Left cardiac atrium (tissue), 4 donors: ENCODE measurements at regions not wholly inside any gene's neighbourhood (a gene's known extent, or its start where the extent isn't known, plus 50 kb on each side); places are given as distances from the start of the nearest gene placed in this dataset.

Experiments
- ATAC-seq, 2 donors: fragments of 200-7000 bp; cut with Tn5 transposase; one replicate each; pipeline ENCODE4 v1.9.1; 2020; ENCODE audit warnings: mild to moderate bottlenecking in 2 of 2, moderate library complexity in 2 of 2
- DNase-seq: peaks from one replicate; pipeline ENCODE4 v3.0.0-alpha.2; 2020
- intact Hi-C, 2 donors: fragments of 100-400 bp; cut with DNase I; formaldehyde crosslinking; loops; one replicate each; pipeline versions ENCODE4 v1.14.1 to v1.15.1; 2022 to 2023
- donor health status: DM: no; HTN: yes; CAD: no.
- donor health status: DM: no; HTN: yes; CAD: no; lungs with severe emphysema.
- donor health status: DM: yes; HTN: yes; CAD: no.
- donor health status: Dilated cardiomyopathy.

DNA sequence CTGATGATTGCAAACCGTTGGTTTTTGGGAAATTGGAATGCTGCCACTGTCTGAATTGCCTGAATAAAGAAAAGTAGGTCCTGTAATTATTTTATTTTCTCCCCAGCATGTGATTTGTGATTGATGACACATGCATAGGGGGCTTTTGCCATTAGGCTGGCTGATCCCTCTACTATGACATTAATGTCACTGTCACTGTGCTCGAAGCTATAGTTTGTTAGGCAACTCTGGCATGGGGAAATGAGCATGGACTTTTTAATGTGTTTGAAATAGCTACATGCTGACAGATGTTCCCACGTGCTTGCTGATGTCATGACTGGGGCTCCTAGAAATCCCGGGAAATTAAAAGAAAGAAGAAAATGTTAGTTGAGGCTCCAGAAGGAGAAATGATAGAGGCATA is 99.1 kb downstream of the HRH4 start:
- ATAC-seq (no peak), DNase-seq (no peak)
- intact Hi-C loops, result no loop called here

DNA sequence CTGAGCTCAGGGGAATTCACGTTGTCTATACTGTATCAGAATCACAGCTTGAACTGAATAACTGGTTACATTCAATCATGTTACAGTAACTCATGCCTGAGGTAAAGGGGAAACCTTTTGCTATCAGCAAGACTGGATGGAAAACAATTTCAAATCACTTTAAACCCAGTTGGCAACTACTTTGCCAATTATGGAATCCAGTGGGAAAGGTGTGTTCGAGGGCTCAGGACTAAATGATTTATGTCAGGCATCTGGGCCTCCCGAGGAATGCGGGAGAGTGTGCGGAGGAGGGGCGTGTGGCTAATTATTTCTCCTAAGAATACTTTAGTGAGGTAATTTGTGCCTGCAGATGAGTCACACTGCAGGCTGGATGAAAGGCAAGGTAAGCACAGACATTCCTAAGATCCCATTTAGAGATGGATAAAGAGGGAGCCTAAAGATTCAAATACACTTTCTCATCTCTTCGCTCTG is 100.1 kb downstream of the HRH4 start:
- peak in 1 of 2 donors; percentile 52 for ATAC-seq
- intact Hi-C loops, result no loop called here
- DNase-seq, result no peak

DNA sequence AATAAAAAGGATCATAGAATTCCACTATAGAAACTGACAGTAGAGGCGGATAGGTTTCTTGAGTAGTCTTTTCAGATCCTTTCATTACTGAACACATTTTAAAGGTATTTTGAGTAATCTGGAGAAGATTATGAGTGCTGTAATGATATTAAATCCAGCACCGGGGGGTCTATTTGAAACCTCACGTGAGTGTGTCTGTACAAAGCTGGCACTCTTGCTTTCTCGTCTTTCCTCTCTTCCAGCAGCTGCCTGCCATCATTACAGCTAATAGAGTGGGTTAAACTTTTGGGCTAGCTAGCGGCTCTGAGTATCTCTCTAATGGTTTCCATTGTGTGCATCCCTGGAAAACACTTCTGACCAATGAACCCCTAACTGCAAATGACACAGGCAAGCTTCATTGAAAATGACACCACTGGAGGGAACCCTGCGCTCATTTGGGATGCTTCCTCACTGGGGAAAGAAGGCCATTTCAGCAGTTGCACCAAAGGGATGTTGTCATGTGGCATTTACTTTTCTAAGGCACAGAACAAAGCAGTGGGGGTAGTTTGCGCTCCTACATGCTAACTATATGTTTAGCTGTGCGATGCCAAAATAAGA is 101.0 kb downstream of the HRH4 start:
- DNase-seq, result no peak
- intact Hi-C loops, result no loop called here
- no peak for ATAC-seq

DNA sequence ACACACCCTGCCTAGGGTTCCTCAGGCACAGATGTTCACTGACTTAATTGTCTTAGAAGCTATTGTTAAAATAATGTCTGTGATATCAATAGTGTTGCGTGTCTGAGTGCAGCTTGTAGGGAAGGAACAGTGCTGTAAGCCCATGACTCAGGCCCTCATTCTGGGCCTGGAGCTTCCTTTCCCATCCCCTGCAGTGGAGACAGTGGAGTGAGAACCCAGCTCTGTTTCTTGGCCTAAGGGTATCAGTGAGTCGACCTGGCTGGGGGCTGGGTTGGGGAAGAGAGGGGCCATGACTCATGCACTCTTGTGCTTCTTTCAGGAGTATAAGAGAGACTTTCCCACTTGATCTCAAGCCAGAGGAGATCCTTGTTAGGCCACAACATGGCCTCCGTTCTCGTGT is 106.8 kb downstream of the HRH4 start:
- ATAC-seq (no peak), DNase-seq (no peak)
- intact Hi-C loops, result no loop called here

DNA sequence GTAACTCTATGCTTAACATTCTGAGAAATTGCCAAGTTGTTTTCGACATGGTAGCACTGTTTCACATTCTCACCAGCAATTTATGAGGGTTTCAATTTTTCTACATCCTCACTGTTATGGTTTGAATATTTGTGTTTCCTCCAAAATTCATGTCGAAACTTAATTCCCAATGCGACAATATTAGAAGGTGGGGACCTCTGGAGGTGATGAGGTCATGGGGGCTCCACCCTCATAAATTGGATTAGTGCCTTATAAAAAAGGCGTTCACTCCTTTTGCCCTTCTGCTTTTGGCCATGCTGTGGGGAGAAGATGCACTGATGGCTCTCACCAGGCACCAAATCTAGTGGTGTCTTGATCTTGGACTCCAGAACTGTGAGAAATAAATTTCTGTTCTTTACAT is 110.3 kb downstream of the HRH4 start:
- ATAC-seq (no peak), DNase-seq (no peak)
- intact Hi-C loops, result no loop called here

DNA sequence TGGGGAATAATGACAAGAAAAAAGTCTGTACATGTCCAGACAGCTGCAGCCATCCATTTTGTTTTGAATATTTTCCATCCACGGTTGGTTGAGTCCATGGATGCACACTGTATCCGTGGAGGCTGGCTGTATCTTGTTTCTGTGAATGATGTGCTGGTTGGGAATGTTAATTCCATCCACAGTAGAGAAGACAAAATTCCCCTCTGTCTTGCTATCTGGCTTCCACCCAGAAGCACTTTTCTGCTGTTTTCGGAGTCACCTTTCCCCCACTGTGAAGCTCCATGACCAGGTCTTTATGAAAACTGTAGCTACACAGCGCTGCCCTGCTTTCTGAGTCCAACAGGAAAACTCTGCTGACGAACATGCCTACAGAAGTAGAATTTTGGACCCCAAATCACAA is 122.3 kb downstream of the HRH4 start:
- DNase-seq, result no peak
- no peak for ATAC-seq
- intact Hi-C loops, result no loop called here

DNA sequence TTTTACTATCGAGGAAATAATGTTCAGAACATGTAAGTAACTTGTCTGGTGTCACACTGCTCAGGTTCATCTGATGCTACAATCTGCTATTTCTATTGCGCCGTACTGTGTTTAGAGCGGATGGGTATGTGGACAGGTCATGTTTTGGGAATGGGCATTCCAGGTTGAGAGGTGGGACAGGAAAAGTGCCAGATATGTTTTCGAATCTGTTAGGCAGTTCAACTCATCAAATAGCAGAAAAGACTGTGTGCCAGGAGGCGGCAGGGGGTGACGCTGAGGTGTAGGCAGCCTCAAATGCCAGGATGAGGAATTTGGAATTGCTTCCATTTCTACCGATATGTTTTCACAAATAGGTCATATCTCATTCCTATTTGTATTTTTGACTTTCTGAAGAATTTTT is 123.8 kb downstream of the HRH4 start:
- no peak for ATAC-seq
- no peak for DNase-seq
- intact Hi-C loops, result no loop called here

DNA sequence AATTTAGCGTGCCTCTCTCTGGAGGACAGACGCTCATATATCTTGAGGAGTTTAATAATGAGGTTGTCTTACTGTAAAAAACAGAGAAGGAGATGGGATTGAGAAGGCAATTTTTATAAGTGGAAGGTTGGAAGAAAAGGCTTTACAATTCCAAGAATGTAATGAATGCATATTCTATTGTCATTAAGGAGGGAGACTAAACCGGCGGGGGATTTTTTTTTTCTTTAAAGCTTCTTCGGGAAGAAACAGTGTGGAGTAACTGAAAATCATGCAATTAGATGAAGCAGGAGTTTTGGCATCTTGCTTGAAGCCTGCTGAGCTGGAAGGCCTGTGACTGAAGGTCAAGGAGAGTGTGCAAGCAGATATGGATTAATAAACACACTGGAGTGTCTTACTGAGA is 124.4 kb downstream of the HRH4 start:
- intact Hi-C loops, result no loop called here
- ATAC-seq, result no peak
- DNase-seq, result no peak

DNA sequence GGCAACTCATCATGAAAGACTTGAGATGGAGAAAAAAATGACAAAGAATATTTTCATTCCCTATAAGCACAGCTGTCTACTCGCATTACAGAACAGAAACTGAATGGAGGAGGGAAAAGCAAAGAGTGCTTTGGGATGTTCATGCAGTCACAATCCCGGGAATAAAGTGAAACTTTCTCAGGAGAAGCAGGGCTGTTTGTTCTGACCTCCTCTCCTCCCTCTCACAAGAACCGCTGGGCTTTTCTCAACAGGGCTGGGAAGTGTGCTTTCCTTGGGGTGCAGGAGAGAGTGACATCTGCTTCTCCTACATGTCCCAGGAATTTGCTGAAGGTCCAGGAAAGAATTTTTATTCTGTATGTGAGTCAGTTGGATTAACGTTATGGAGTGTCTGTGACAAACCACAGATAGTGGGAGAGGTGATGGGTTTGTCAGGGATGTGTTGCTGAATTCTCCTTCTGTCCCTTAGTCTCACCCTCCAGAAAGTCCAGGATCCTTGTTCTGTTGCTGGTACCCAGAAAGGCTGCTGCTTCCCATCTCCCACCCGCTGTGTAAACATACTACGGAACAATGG is 125.6 kb downstream of the HRH4 start:
- intact Hi-C loops, result no loop called here
- DNase-seq (no peak), ATAC-seq (peak; percentile 73 to 75)

DNA sequence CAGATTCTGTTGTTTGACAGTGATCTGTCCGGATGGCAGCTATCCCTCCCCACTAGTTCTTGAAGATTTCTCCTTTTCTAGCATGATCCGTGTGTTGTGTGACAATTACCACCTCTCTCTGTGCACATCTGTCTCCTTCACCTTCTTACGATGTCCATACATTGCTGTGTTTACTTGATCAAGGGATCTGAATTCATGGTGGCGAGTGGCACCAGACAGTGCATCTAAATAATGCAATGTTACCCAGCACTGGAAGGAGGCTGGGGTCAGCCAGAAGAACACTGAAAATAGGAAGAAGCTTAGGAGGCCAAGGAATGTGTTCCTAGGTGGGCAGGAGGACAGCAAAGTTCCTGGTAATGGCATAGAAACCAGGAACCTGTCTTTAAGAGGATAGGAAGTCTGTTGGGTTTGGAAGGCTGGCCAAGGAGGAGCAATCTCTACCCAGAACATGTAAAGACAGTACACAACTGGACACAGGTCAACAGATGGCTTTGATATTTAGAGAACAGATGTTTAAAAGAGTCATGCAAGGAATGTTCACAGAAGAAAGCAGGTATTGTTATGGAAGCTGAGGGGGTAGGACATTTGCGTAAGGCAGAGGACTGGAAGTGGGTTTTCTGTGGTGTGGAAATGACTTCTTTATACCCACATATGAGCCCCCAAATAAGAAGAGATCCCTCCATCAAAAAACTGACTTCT is 126.4 kb downstream of the HRH4 start:
- intact Hi-C loops, result no loop called here
- ATAC-seq (no peak), DNase-seq (no peak)

DNA sequence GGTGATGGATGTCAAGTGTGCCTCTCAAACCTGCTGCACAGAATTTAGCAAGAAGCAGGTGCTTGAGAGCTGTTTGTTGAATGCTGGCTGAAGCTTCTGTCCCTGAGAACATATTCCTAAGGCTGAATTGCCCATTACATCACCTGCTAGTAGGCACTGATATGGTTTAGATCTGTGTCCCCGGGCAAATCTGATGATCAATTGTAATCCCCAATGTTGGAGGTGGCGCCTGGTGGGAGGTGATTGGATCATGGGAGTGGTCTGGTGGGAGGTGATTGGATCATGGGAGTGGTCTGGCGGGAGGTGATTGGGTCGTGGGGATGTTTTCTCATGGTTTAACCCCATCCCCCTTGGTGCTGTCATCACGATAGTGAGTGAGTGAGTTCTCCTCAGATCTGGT is 128.0 kb downstream of the HRH4 start:
- no peak for ATAC-seq
- intact Hi-C loops, result no loop called here

DNA sequence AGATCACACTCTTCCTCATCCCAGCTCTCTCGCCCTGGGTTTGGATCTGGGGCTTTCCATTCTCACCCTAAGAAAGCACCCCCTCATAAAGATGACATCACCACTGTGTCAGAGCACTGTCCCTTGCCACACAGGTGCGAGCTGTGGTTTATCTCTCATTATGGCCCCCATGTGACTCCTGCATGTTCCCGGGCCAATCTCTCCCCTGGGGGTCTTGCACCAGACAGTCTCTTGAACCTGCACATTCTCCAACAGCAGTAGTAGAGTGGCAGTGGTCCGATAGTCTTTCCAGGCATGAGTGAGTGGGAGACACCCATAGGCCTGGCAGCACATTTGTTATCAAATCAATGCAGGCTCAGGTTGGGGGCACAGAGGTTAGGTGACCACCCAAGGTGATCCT is 130.5 kb downstream of the HRH4 start:
- intact Hi-C loops, result loop anchor here (10.0 kb wide), 2 partner anchors 74 to 284 kb away; no protein-coding TSS in a partner anchor
- ATAC-seq (no peak), DNase-seq (no peak)

More for the DNA sequence above, 128.0 kb downstream of the HRH4 start:
- no peak for DNase-seq

DNA sequence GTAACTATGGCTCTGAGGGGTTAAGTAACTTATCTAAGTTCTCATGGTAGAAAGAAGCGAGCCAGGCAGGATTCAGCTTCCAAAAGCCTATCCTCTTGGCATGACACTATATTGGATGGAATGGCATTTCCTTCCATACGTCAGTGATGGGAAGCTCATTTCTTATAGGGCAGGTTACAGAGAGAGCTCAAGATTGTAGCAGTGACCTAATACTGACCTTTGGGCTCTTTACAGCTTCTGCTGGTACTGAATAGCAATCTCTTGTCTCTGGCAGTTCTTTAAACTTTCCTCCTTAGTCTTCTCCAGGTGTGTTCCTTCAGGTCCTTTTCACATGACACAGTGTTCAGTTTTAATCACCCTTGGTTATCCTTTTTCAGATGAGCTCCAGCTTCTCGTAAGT is 133.0 kb downstream of the HRH4 start:
- DNase-seq, result no peak
- intact Hi-C loops, result loop anchor here (10.0 kb wide), 2 partner anchors 71 to 281 kb away; no protein-coding TSS in a partner anchor
- no peak for ATAC-seq

DNA sequence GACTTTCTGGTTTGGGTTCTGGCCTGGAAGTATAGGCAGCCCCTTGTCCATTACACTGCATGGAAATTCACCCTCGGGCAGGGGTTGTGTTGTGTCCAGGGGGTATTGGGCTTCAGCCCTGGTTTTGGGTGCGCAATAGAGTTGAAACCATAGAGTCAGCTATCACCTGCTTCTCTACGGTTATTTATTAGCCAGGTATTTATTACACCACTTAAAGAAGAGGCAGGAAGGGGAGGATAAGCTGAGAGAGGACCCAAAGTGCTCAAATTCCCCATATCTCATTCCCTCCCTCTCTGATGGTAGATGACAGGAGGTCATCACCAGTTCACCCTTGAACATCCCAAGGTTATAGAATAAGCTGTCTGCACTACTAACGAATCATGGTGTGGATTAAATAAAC is 133.4 kb downstream of the HRH4 start:
- no peak for DNase-seq
- intact Hi-C loops, result loop anchor here (10.0 kb wide), 2 partner anchors 71 to 281 kb away; no protein-coding TSS in a partner anchor
- no peak for ATAC-seq

DNA sequence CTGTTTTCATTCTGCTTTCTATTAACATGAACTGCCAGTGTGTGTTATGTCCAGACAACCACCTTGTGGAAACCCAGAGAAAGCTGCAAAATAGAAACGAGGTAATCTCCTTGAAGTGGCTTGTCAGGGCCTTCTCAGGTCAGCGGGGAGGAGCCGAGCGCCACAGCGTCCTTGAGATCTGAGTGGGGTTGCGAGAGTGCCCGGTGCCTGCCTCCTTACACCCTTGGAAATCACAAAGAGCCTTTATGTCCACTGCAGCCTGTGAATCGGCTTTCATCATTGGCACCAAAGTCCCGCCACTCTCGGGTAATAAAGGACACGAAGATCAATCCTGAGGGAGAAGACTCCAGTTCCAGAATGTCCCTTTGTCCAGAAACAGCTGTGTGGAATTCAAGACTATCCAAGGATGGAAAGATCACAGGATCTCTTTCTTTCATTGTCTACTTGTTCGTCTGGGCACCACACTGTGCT is 135.2 kb downstream of the HRH4 start:
- no peak for DNase-seq

DNA sequence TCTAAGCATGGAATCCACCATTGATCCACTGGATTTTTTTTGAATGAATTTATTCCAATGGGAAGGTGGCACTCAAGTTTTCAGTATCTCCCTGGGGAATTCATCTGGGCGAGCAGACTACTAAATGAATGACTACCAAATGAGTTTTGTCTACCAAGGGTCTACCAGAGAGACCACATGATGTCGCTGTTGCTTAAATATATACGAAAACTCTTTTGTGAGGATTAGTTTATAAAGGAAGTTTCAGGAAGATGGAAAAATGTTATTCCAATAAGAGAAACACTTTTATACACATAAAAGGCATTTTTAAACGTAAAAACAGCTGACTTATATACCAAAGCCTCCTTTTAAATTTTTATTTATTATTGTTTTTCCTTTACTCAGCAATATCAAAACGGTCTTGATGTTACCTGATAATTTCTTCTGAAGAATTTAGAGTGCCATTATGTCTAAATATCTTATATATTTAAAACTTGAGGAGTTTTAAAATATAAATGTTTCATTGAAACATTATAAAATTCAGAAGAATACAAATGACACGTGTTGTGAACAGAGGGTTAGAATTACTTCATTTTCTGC is 139.7 kb downstream of the HRH4 start:
- ATAC-seq (no peak), DNase-seq (no peak)
- intact Hi-C loops, result loop anchor here in 1 of 2 donors (1.0 to 5.0 kb wide), 2 partner anchors 72 to 126 kb away; no protein-coding TSS in a partner anchor

More for the DNA sequence above, 135.2 kb downstream of the HRH4 start:
- intact Hi-C loops, result loop anchor here (10.0 kb wide), 2 partner anchors 69 to 279 kb away; no protein-coding TSS in a partner anchor
- no peak for ATAC-seq

DNA sequence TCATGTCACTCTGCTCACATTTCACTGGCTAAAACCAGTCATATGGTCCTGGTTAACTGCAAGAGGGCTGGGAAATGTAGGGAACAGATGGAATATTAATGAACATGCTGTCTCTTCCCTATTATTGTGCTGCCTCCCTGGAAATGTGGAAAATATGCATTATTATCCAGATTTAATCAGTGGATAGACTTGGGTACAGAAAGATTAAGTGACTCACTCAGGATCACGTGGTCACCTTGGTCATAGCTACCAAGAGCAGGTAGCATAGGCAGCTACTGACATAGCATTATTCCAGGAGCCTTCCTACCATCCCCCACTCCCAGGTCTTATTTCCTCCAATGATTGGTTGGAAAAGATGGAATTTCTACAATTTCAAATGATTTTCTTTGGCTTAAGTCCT is 141.1 kb downstream of the HRH4 start:
- ATAC-seq (no peak), DNase-seq (no peak)
- intact Hi-C loops, result loop anchor here in 1 of 2 donors (5.0 kb wide), 1 partner anchor 71 kb away; no protein-coding TSS in a partner anchor

DNA sequence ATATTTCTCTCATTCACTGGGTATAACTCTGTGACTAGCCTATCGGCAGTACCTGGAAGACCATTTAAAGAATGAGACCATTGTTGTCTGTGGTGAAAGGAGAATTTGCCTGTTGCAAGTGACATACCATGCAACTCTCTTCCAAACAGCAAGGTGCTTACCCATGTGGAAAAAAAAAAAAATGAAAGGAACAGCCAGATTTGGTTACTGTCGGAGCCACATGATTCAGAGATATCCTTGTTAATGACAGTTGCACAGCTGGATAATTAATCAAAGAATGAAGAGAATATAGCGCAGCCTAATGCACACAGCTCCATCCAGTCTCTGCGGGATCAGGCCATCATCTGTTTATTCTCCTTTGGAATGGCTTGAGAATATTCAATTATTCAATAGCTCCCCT is 141.8 kb downstream of the HRH4 start:
- no peak for ATAC-seq
- no peak for DNase-seq
- intact Hi-C loops, result loop anchor here in 1 of 2 donors (5.0 kb wide), 1 partner anchor 70 kb away; no protein-coding TSS in a partner anchor

DNA sequence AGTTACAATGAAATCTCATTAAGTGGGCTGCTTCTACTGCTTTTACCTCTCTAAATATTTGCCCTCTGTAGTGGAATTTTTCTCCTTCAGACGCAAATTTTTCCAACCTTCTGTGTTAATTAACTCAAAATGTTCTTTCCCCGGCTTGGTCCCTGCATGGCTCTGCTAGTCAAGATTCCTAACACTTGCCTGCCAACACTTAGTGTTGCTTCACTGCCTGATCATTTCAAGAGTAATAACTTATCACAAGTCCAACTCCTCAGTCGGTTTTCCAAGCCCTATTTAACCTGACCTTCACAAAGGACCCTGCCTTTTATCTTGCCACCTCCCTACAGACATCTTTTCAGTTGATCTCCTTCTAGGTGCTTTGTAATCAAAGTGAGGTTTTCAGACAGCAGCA is 142.7 kb downstream of the HRH4 start:
- intact Hi-C loops, result loop anchor here in 1 of 2 donors (5.0 kb wide), 1 partner anchor 69 kb away; no protein-coding TSS in a partner anchor

DNA sequence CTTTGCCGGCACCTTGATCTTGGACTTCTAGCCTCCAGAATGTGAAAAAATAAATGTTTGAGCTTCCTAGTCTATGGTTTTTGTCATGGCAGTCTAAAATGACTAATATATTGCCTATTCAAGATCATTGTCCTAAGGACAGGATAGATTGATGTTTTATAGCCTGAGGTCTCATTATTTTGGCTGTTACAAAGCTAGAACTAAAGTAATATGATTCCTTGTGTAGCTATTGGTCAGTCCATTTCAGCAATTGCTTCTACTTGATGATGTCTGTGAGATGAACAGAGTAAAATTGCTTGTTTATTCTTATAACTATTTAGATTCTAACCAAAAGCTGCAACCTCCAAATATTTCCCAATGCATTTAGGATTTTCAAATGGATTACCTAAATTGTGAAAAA is 145.0 kb downstream of the HRH4 start:
- DNase-seq, result no peak
- intact Hi-C loops, result no loop called here
- no peak for ATAC-seq

More for the DNA sequence above, 142.7 kb downstream of the HRH4 start:
- no peak for ATAC-seq
- no peak for DNase-seq
